GM12892 (cell line): ENCODE measurements at regions not wholly inside any gene's neighbourhood (a gene's known extent, or its start where the extent isn't known, plus 50 kb on each side); places are given as distances from the start of the nearest gene placed in this dataset.

Source experiments
- POLR2A ChIP-seq: IDR thresholded peaks from 2 replicates; pipeline ENCODE4 v1.6.1; 2011; ENCODE audit warnings: low read depth, low read length, control low read depth
- POLR2AphosphoS5 ChIP-seq: IDR thresholded peaks from 2 replicates; pipeline ENCODE4 v1.6.1; 2011; ENCODE audit warnings: low read depth, low read length, control low read depth
- TAF1 ChIP-seq: IDR thresholded peaks from 2 replicates; pipeline ENCODE4 v1.6.1; 2011; ENCODE audit warnings: low read depth, mild to moderate bottlenecking, control low read depth, low read length, borderline replicate concordance

GRCh38 chr20:39145921-39146320 is 183.8 kb downstream of the DHX35 start:
- no peak for TF ChIP-seq POLR2AphosphoS5
- TF ChIP-seq POLR2A = no peak
- TF ChIP-seq TAF1 = no peak
